Activated CD4-positive, alpha-beta memory T cell treated with anti-CD3 and anti-CD28 coated beads for 36 hours (primary cell): ENCODE measurements at regions not wholly inside any gene's neighbourhood (a gene's known extent, or its start where the extent isn't known, plus 50 kb on each side); places are given as distances from the start of the nearest gene placed in this dataset.

Experiments used
- CTCF ChIA-PET: fragments of 350-600 bp; sonication (Branson Sonifier 250); formaldehyde crosslinking; loops from one replicate; lab custom pipeline; 2021; ENCODE audit warnings: antibody characterized with exemption, inconsistent platforms; lab: Charles Lee
- POLR2A ChIA-PET: fragments of 350-600 bp; sonication (Branson Sonifier 250); formaldehyde crosslinking; loops from one replicate; lab custom pipeline; 2021; ENCODE audit warnings: antibody characterized with exemption; lab: Charles Lee
- DNase-seq: peaks from one replicate; pipeline ENCODE4 v3.0.0-alpha.2; 2020
- H3K27ac Mint-ChIP-seq: one replicate; pipeline ENCODE4 v1.8.0; 2021; ENCODE audit warnings: mixed read lengths
- H3K27me3 Mint-ChIP-seq: one replicate; pipeline ENCODE4 v1.8.0; 2021; ENCODE audit warnings: mixed read lengths
- H3K36me3 Mint-ChIP-seq: one replicate; pipeline ENCODE4 v1.8.0; 2021; ENCODE audit warnings: mixed read lengths
- H3K4me1 Mint-ChIP-seq: one replicate; pipeline ENCODE4 v1.8.0; 2021; ENCODE audit warnings: low read depth, mixed read lengths
- H3K4me3 Mint-ChIP-seq: one replicate; pipeline ENCODE4 v1.8.0; 2021; ENCODE audit warnings: mild to moderate bottlenecking, mixed read lengths
- H3K9me3 Mint-ChIP-seq: one replicate; pipeline ENCODE4 v1.8.0; 2021; ENCODE audit warnings: mixed read lengths
- intact Hi-C: fragments of 100-400 bp; cut with micrococcal nuclease; formaldehyde crosslinking; loops from one replicate; pipeline ENCODE4 v1.15.1; 2023

DNA sequence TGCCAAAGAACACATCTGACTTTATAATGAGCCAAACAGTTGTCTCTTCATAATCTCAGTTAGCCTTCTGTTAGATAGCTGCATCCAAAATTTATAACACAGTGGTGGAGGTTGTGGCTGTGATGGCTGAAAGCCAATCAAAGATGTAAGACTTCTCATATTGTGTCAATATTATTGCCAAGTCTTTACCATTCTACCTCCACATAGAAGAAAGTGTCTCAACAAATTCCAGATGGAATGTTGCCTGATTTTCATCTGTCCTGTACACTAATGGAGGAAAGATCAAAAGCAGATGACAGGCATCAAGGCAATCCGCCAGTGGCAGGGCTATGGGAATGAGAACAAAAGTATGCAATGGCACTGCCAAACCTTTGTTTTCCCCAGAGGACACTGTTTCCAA lies 813.1 kb upstream of the NOVA1 start:
- H3K4me1 Mint-ChIP-seq, result no peaks in the 10 kb centered on the region
- intact Hi-C loops, result no loop called here
- CTCF ChIA-PET, result no interaction called here
- H3K9me3 Mint-ChIP-seq, result peaks cover 19% of the 10 kb centered on the region
- POLR2A ChIA-PET, result no interaction called here
- no peaks in the 10 kb centered on the region for H3K27me3 Mint-ChIP-seq
- H3K27ac Mint-ChIP-seq, result no peak overlapping the region
- no peak for DNase-seq
- H3K4me3 Mint-ChIP-seq, result no peak overlapping the region
- no peaks in the 10 kb centered on the region for H3K36me3 Mint-ChIP-seq

- no peaks in the 10 kb centered on the region for H3K27me3 Mint-ChIP-seq
- H3K36me3 Mint-ChIP-seq, result no peaks in the 10 kb centered on the region
- POLR2A ChIA-PET, result no interaction called here
- intact Hi-C loops, result no loop called here
- no peak overlapping the region for H3K4me3 Mint-ChIP-seq
- CTCF ChIA-PET, result no interaction called here
- H3K9me3 Mint-ChIP-seq, result peaks cover 12% of the 10 kb centered on the region
- no peak overlapping the region for H3K27ac Mint-ChIP-seq
- no peak for DNase-seq
- no peaks in the 10 kb centered on the region for H3K4me1 Mint-ChIP-seq
Observed at GRCh38 chr14:27427796-27428195, 830.0 kb upstream of the NOVA1 start.

GRCh38 chr14:27435923-27436670 lies 838.3 kb upstream of the NOVA1 start:
- ChIA-PET POLR2A (no interaction called here), CTCF (no interaction called here)
- Mint-ChIP-seq H3K36me3 (no peaks in the 10 kb centered on the region), H3K4me3 (no peak overlapping the region), H3K27me3 (no peaks in the 10 kb centered on the region), H3K4me1 (no peaks in the 10 kb centered on the region), H3K9me3 (peaks cover 29% of the 10 kb centered on the region), H3K27ac (no peak overlapping the region)
- no peak for DNase-seq
- intact Hi-C loops, result no loop called here

GRCh38 chr14:27484633-27485032 lies 886.8 kb upstream of the NOVA1 start:
- no peak overlapping the region for H3K27ac Mint-ChIP-seq
- peaks cover 20% of the 10 kb centered on the region for H3K9me3 Mint-ChIP-seq
- H3K4me3 Mint-ChIP-seq, result no peak overlapping the region
- no peaks in the 10 kb centered on the region for H3K36me3 Mint-ChIP-seq
- POLR2A ChIA-PET, result no interaction called here
- intact Hi-C loops, result no loop called here
- no peaks in the 10 kb centered on the region for H3K4me1 Mint-ChIP-seq
- no peaks in the 10 kb centered on the region for H3K27me3 Mint-ChIP-seq
- DNase-seq, result no peak
- CTCF ChIA-PET, result no interaction called here

DNA sequence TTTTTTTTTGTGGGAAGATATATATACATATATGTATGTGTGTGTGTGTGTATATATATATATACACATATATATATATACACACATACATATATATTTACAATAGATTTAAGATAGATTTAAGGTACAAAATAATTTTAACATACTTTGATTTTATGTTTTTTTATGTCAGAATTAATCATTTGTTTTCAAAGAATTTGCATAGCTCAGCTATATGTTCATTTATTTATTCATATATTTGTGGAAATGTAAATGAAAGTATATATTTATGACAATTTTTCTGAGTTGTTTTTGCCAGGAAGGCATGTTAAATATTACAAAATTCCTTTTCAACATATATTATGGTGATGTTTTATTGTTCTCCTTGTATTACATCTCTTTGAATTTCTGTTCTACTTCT lies 887.4 kb upstream of the NOVA1 start:
- intact Hi-C loops, result no loop called here
- ChIA-PET CTCF (no interaction called here), POLR2A (no interaction called here)
- H3K9me3 Mint-ChIP-seq, result peaks cover 21% of the 10 kb centered on the region
- H3K36me3 Mint-ChIP-seq, result no peaks in the 10 kb centered on the region
- no peak for DNase-seq
- H3K4me3 Mint-ChIP-seq, result no peak overlapping the region
- H3K4me1 Mint-ChIP-seq, result no peaks in the 10 kb centered on the region
- no peak overlapping the region for H3K27ac Mint-ChIP-seq
- no peaks in the 10 kb centered on the region for H3K27me3 Mint-ChIP-seq

DNA sequence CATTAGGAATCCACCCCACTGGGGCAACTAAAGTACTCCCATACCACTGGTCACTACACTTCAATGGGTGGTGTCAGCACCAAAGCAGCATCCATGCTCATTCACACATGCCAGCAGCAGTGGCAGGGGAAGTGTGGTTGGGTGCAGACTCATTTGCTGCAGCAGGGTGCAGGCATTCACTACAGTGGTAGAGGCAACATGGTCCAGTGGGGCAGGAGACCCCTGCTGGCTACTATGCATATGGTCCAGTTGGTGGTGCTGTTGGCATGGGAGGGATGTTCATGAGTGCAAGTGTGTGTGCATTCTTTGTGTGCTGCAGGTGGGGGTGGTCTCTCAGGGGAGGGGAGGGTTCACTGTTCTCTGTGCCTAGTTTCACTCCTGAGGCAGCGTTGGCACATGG lies 908.4 kb upstream of the NOVA1 start:
- intact Hi-C loops, result no loop called here
- Mint-ChIP-seq H3K4me3 (no peak overlapping the region), H3K9me3 (peaks cover 51% of the 10 kb centered on the region), H3K4me1 (no peaks in the 10 kb centered on the region), H3K27me3 (no peaks in the 10 kb centered on the region), H3K27ac (no peak overlapping the region), H3K36me3 (no peaks in the 10 kb centered on the region)
- no peak for DNase-seq
- ChIA-PET POLR2A (no interaction called here), CTCF (no interaction called here)

- ChIA-PET POLR2A (no interaction called here), CTCF (no interaction called here)
- H3K4me1 Mint-ChIP-seq, result no peaks in the 10 kb centered on the region
- H3K4me3 Mint-ChIP-seq, result no peak overlapping the region
- intact Hi-C loops, result no loop called here
- no peaks in the 10 kb centered on the region for H3K27me3 Mint-ChIP-seq
- H3K9me3 Mint-ChIP-seq, result peaks cover 36% of the 10 kb centered on the region
- DNase-seq, result no peak
- no peak overlapping the region for H3K27ac Mint-ChIP-seq
- H3K36me3 Mint-ChIP-seq, result no peaks in the 10 kb centered on the region
Observed at GRCh38 chr14:27528328-27528727, 930.5 kb upstream of the NOVA1 start.

GRCh38 chr14:27536748-27537147 lies 938.9 kb upstream of the NOVA1 start:
- DNase-seq, result no peak
- no peak overlapping the region for H3K27ac Mint-ChIP-seq
- intact Hi-C loops, result no loop called here
- no peaks in the 10 kb centered on the region for H3K27me3 Mint-ChIP-seq
- H3K9me3 Mint-ChIP-seq, result peaks cover 17% of the 10 kb centered on the region
- ChIA-PET CTCF (no interaction called here), POLR2A (no interaction called here)
- H3K4me3 Mint-ChIP-seq, result no peak overlapping the region
- H3K4me1 Mint-ChIP-seq, result no peaks in the 10 kb centered on the region
- H3K36me3 Mint-ChIP-seq, result no peaks in the 10 kb centered on the region

DNA sequence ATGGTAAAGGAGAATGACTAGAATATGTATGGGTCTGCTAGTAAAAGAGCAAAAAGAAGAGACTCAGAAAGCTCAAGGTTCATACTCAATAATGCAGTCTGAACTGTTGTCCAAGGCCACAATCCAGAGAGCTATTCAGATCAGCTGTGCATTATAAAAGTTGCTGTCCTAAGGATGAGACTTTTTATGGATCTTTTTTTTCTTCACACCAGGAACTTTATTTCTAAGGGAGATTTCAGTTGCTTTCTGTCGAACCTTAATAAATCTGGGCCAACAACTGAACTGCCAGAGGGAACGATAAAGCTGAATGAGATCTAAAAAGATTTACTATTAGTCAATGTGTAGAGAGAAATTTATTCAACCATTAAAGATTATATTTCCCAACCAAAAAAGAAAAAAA lies 948.3 kb upstream of the NOVA1 start:
- Mint-ChIP-seq H3K4me3 (no peak overlapping the region), H3K9me3 (peaks cover 32% of the 10 kb centered on the region), H3K36me3 (no peaks in the 10 kb centered on the region), H3K27ac (no peak overlapping the region), H3K27me3 (no peaks in the 10 kb centered on the region), H3K4me1 (no peaks in the 10 kb centered on the region)
- ChIA-PET CTCF (no interaction called here), POLR2A (no interaction called here)
- DNase-seq, result no peak
- intact Hi-C loops, result no loop called here

DNA sequence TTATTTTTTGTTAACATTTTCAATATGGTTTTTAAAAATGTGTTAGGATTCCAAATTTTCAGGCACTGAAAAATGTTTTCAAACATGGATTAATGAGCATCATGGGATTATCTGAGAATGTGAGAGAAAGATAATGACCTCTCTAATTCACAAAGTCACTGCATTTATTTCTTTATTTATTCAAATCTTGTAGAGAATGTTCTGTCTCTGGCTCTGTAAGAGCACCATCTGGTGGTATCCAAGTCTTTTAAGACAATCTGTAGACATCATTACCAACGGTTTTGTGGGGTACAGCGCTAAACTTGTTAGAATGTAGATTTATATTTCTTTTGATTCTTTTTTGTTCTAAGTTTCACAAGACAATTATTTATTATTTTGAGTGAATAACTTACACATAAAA lies 956.0 kb upstream of the NOVA1 start:
- POLR2A ChIA-PET, result no interaction called here
- no peaks in the 10 kb centered on the region for H3K27me3 Mint-ChIP-seq
- CTCF ChIA-PET, result no interaction called here
- H3K27ac Mint-ChIP-seq, result no peak overlapping the region
- H3K36me3 Mint-ChIP-seq, result no peaks in the 10 kb centered on the region
- DNase-seq, result no peak
- intact Hi-C loops, result no loop called here
- H3K4me3 Mint-ChIP-seq, result no peak overlapping the region
- no peaks in the 10 kb centered on the region for H3K4me1 Mint-ChIP-seq
- H3K9me3 Mint-ChIP-seq, result peaks cover 15% of the 10 kb centered on the region

GRCh38 chr14:27557445-27557844 lies 959.6 kb upstream of the NOVA1 start:
- no peak overlapping the region for H3K4me3 Mint-ChIP-seq
- POLR2A ChIA-PET, result no interaction called here
- no peak overlapping the region for H3K27ac Mint-ChIP-seq
- H3K9me3 Mint-ChIP-seq, result peaks cover 10% of the 10 kb centered on the region
- no peak for DNase-seq
- no peaks in the 10 kb centered on the region for H3K36me3 Mint-ChIP-seq
- CTCF ChIA-PET, result no interaction called here
- H3K27me3 Mint-ChIP-seq, result no peaks in the 10 kb centered on the region
- no peaks in the 10 kb centered on the region for H3K4me1 Mint-ChIP-seq
- intact Hi-C loops, result no loop called here

DNA sequence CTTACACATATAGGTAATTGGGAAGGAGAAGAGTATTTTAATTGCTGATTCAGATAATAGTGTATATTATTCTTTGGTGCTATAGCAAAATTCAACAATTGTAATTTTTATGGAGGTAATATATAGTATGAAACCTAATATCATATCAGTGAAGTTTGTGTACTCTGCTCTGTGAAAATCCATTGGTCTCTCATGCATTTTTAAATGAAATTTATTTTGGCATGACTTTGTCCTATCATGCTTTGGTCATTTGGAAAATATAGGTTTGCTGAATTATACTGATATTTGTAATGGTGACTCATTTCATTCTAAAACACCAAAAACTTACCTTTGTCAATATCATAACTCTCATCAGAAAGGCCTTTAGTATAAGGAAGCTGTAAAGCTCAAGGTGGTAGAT lies 962.0 kb upstream of the NOVA1 start:
- CTCF ChIA-PET, result no interaction called here
- POLR2A ChIA-PET, result no interaction called here
- H3K36me3 Mint-ChIP-seq, result no peaks in the 10 kb centered on the region
- no peaks in the 10 kb centered on the region for H3K27me3 Mint-ChIP-seq
- no peak overlapping the region for H3K27ac Mint-ChIP-seq
- intact Hi-C loops, result no loop called here
- H3K4me1 Mint-ChIP-seq, result no peaks in the 10 kb centered on the region
- H3K4me3 Mint-ChIP-seq, result no peak overlapping the region
- DNase-seq, result no peak
- H3K9me3 Mint-ChIP-seq, result peaks cover 19% of the 10 kb centered on the region

GRCh38 chr14:27566843-27567382 lies 969.1 kb upstream of the NOVA1 start:
- intact Hi-C loops, result no loop called here
- DNase-seq, result no peak
- ChIA-PET POLR2A (no interaction called here), CTCF (no interaction called here)
- Mint-ChIP-seq H3K36me3 (no peaks in the 10 kb centered on the region), H3K9me3 (peaks cover 19% of the 10 kb centered on the region), H3K27ac (no peak overlapping the region), H3K27me3 (no peaks in the 10 kb centered on the region), H3K4me3 (no peak overlapping the region), H3K4me1 (no peaks in the 10 kb centered on the region)
